Stimulated activated CD8-positive, alpha-beta memory T cell treated with anti-CD3 and anti-CD28 coated beads, Interleukin-12 subunit alpha, Interleukin-12 subunit beta, amount 100 ng/mL, for 1 hour (primary cell): ENCODE measurements at regions not wholly inside any gene's neighbourhood (a gene's known extent, or its start where the extent isn't known, plus 50 kb on each side); places are given as distances from the start of the nearest gene placed in this dataset.

Experiments used
- DNase-seq: peaks from one replicate; pipeline ENCODE4 v3.0.0-alpha.2; 2020; ENCODE audit warnings: low read depth

DNA sequence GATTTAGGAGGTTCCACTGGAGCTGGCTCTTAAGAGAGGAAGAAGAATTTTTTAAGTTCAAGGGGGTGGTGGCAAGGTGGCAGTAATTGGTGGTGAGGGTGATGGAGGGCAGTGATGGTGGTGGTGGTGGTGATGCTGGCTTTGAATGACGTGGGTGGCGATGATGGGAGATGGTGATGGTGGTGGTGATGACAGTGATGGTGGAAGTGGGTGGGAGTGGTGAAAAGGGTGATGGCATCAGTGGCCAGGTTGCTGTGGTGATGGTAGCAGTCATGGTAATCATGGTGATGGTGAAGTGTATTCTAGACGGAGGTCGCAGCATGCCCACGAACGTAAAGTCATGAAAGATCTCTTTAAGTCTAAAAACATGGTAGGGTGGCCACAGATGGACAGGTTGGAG, 197.3 kb downstream of the PTEN start:
- no peak for DNase-seq

- no peak for DNase-seq
These were observed 199.0 kb downstream of the PTEN start for GRCh38 chr10:88062385-88062784.

DNA sequence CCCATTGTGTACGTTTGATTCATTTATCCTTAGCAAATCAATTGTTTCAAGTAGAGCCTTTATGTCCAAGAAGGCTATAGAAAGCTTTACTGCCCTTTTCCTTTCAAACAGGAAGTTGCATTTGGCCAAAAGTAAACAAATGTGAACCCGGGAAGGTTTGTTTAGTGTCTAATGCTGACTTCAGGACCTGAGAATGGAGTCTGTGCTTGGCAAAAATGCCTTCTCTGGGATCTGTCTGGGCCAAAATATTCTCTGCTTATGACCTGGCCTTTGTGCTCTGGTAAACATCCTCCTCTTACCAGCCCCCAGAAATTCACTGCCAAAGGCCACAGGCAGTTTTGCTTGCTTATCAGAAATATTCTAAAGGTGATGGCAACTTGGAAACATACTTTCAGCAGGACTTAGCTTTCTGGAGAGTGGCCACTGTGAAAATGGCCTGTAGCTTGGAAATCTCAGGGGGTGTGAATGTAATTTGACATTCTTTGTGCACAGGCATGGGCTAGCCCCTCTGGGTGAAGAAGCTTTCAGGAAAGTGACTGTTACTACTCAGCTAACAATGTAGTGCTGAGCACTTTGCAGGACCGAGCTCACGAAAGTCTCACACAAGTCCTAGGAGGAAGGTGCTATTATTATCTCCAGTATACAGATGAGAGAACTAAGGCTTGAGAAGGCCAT, 199.5 kb downstream of the PTEN start:
- DNase-seq, result no peak

GRCh38 chr10:88063861-88064557, 200.6 kb downstream of the PTEN start:
- no peak for DNase-seq

DNA sequence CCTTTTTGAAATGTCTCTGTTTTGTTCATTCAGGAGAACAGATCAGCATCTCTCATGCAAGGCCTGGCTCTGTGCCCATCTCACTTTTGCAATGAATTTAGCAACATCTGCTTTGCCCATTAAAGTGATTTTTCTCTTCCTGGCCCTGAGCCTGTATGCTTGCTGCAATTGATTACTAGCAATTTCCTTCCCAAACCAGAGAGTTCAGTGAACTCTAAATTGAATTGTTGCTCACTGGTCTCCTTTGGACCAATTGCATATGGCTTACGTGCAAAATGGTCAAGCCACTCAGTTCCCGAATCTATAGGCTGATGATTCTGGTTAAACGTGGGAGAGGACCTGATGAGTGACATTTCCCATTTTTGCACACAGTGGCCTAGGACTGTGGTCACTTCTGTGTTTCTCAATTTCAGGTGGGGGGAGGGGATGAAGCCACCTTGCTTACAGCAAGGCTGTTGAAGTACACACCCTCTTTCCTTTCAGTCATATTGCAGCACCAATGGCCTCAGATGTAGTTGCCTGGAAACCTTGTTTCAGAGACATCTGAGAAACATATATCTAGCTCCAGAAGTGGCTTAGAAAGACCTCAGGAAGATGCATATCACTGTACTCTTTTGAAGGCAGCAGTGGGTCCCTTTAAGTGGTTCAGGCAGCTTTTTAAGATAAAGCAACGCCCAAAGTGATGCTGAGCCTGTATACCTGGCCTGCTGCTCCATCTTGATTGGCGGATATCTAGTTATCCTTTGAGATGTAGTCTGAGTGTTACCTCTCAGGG, 201.4 kb downstream of the PTEN start:
- DNase-seq, result no peak

DNA sequence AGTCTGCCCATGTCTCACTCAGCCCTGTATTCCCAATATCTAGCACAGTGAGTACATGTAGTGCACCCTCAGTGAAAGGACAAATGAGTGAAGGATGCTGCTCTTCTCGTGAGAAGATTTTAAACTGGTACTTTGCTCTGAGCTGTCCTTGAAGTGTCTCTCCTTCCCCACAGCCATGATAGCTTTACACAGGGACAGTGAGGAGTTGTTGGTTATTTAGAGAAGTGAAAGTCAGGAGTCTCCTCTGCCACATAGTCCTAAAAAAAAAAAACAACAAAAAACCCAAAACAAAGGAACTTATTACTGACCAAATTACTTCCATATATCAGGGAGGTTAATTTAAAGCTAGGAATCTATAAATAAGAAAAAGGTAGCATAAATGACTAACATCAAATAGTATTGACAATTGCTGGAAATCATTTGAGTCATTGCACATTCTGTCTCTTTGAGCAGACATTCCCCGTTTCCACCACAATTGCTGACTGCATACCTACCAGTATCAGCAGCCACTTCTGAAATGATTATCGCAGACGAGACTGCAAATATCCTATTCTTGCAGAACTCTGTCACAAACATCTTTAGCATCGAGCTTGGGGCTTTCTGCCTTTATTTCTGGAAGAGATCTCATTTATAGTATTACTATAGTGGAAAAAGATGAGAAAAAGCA, 202.1 kb downstream of the PTEN start:
- no peak for DNase-seq

GRCh38 chr10:88066319-88066718, 202.9 kb downstream of the PTEN start:
- DNase-seq, result no peak

DNA sequence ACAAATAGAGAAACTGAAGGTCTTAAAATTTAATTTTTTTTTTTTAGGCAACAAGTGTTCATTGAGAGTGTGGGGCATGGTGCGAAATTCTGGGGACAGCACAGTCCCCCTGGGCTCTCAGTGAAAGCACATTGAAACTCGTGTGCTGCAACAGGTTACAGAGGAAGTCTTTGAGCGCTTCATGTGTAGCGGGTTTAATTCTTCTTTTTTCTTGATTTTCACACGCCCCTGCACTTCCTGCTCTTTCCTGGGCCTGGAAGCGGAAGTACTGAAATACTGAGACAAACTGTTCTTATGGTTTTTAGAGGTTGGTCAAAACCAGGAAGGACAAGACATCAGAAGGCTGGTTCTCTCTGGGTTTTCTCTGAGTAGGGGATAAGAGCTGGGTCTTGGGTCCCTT, 203.5 kb downstream of the PTEN start:
- DNase-seq, result no peak

DNA sequence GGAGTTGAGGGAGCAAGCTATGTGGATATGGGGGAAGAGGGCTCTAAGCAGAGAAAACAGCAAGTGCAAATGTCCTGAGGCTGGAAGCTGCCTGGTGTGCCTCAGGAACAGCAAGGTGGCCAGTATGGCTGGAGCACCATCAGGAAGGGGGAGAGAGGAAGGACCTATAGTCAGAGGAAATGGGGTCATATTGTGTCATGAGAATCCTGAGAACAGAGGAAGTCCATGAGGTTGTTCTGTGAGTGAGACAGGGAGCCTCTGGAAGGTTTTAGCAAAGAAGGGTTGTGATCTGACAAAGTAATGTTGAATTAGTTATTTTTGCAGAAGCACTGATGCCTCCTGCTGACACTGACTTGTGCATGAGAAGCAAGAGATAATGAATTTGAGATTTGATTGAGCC, 204.3 kb downstream of the PTEN start:
- no peak for DNase-seq

- DNase-seq, result no peak
These were observed 205.9 kb downstream of the PTEN start for GRCh38 chr10:88069338-88069737.

- DNase-seq, result no peak
These were observed 206.9 kb downstream of the PTEN start for GRCh38 chr10:88070080-88070880.

DNA sequence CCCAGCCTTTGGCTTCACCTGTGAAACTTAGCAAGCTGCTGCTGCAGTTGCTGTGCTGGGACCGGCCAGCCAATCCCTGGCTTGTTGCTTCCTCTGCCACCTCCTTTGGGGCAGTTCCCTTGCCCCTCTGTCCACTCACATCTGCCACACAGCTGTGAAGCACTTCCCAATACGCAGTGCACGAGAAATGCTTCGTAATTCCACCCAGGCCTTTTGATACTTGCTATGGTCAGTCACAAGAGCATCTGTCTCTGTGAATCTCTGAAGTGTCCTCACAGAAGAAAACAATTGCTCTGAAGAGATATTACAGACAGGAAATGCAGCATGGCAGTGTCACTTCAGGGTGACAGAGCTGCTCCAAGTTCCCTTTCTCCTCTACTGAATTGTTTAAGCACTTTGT, 208.5 kb downstream of the PTEN start:
- DNase-seq, result no peak

GRCh38 chr10:88073682-88074081, 210.3 kb downstream of the PTEN start:
- no peak for DNase-seq

GRCh38 chr10:88074971-88075370, 211.5 kb downstream of the PTEN start:
- no peak for DNase-seq

GRCh38 chr10:88076027-88076880, 212.8 kb downstream of the PTEN start:
- DNase-seq, result no peak

- DNase-seq, result no peak
These were observed 214.6 kb downstream of the PTEN start for GRCh38 chr10:88077977-88078376.

DNA sequence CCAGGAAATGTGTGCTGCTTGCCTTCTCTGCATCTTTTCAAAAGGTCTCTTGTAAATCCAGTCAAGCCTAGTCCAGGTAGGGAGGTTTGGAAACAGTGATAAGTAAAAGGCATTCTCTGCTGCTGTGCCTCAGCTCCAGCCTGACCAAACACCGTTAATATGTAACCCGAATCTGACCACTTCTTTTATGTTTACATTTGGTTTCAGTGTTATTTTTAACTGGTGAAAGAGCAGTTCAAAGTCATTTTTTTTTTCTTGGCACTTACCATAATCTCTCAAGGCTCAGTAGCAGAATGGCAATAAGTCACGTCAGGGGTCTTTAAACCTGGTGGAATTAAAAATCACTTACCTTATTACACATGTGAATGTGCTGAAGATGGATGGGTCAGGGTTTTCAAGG, 216.8 kb downstream of the PTEN start:
- no peak for DNase-seq

- DNase-seq, result no peak
These were observed 218.1 kb downstream of the PTEN start for GRCh38 chr10:88081457-88082054.

DNA sequence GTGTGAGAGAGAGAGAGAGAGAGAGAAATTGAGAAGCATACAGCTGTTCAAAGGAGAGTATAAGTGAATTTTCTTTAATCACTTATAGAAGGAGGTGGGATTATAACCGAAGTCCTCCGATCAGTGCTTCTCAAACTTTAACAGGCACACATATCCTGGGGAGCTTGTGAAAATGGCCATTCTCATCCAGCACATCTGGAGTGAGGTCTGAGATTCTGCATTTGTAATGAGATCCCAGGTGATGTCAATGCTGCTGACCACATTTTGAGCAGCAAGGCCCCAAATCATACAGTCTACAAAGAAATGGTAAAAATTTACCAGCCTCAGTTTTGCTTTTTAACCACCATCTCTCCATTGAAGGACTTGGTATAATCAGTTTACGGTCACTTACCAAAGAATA, 219.0 kb downstream of the PTEN start:
- no peak for DNase-seq

- DNase-seq, result no peak
These were observed 219.6 kb downstream of the PTEN start for GRCh38 chr10:88082806-88083596.
